K562 (cell line): ENCODE measurements at regions not wholly inside any gene's neighbourhood (a gene's known extent, or its start where the extent isn't known, plus 50 kb on each side); places are given as distances from the start of the nearest gene placed in this dataset.
A peak's percentile ranks its signal among the peaks of the same experiment; 100 is the strongest.

Experiments used
- CBFA2T2 ChIP-seq: fragments of 450-650 bp; conservative IDR thresholded peaks from 2 replicates; pipeline ENCODE4 v1.6.1; 2017; ENCODE audit warnings: mild to moderate bottlenecking
- CEBPG ChIP-seq, 3 experiments: fragments of 200-800 bp in 1 of 3; sonication (Bioruptor generic) in 1 of 3; sonication (generic) in 1 of 3; formaldehyde crosslinking in 1 of 3; IDR thresholded peaks in 2 of 3; conservative IDR thresholded peaks in 1 of 3; 2 replicates each; pipeline versions ENCODE4 v1.6.1 to v1.8.0; 2016 to 2022; ENCODE audit warnings: missing compliant biosample characterization in 2 of 3, missing genetic modification characterization in 2 of 3, mild to moderate bottlenecking in 1 of 3, missing genetic modification reagents in 1 of 3
- EHMT2 ChIP-seq: fragments of 450-650 bp; IDR thresholded peaks from 2 replicates; pipeline ENCODE4 v1.6.1; 2018; ENCODE audit warnings: antibody characterized with exemption
- FOSL1 ChIP-seq: fragments of 200-800 bp; sonication (Bioruptor generic); conservative IDR thresholded peaks from 2 replicates; pipeline ENCODE4 v1.6.1; 2016; ENCODE audit warnings: missing genetic modification characterization, missing compliant biosample characterization
- FOXA3 ChIP-seq, 2 experiments: fragments of 450-650 bp in 1 of 2; sonication (generic) in 1 of 2; formaldehyde crosslinking; IDR thresholded peaks in 1 of 2; conservative IDR thresholded peaks in 1 of 2; 2 replicates each; pipeline versions ENCODE4 v1.4.0 to v1.8.0; 2020 to 2022; ENCODE audit warnings: mild to moderate bottlenecking in 2 of 2, missing genetic modification reagents in 1 of 2
- HMG20B ChIP-seq: fragments of 250-450 bp; sonication (Bioruptor Pico); IDR thresholded peaks from 2 replicates; pipeline ENCODE4 v1.5.0; 2021; ENCODE audit warnings: mild to moderate bottlenecking
- JUND ChIP-seq, 2 experiments: IDR thresholded peaks; 2 replicates in 1 of 2; 3 replicates in 1 of 2; pipeline ENCODE4 v1.6.1; 2011; ENCODE audit warnings: borderline replicate concordance in 2 of 2, low read depth in 2 of 2, low read length in 2 of 2, improper control_type of control experiment in 1 of 2, missing biosample characterization in 1 of 2, missing genetic modification characterization in 1 of 2, missing genetic modification reagents in 1 of 2
- KDM1A ChIP-seq, 2 experiments: fragments of 450-650 bp; IDR thresholded peaks; 2 replicates each; pipeline ENCODE4 v1.6.1; 2016; ENCODE audit warnings: mild to moderate bottlenecking in 2 of 2
- MAFK ChIP-seq: IDR thresholded peaks from 2 replicates; pipeline ENCODE4 v1.6.1; 2011; ENCODE audit warnings: low read length, improper control_type of control experiment
- MTA1 ChIP-seq: fragments of 450-650 bp; IDR thresholded peaks from 2 replicates; pipeline ENCODE4 v1.6.1; 2017; ENCODE audit warnings: borderline replicate concordance
- NR2F6 ChIP-seq: fragments of 450-650 bp; formaldehyde crosslinking; IDR thresholded peaks from 2 replicates; pipeline ENCODE4 v1.4.0; 2020; ENCODE audit warnings: mild to moderate bottlenecking
- SAP30 ChIP-seq: fragments of 200-600 bp; sonication (generic); IDR thresholded peaks from 2 replicates; pipeline ENCODE4 v1.6.1; 2012; ENCODE audit warnings: borderline replicate concordance, low read depth, mild to moderate bottlenecking, moderate library complexity, low read length, control low read depth, inconsistent platforms; ENCODE audit not compliant: insufficient read depth, poor library complexity, severe bottlenecking
- SIN3B ChIP-seq: fragments of 450-650 bp; IDR thresholded peaks from 2 replicates; pipeline ENCODE4 v1.6.1; 2017; ENCODE audit warnings: low read depth, mild to moderate bottlenecking, moderate library complexity
- SMARCC2 ChIP-seq: fragments of 450-650 bp; IDR thresholded peaks from 2 replicates; pipeline ENCODE4 v1.6.1; 2017; ENCODE audit warnings: antibody characterized with exemption, moderate library complexity, mild to moderate bottlenecking, low read depth
- SPI1 ChIP-seq: IDR thresholded peaks from 2 replicates; pipeline ENCODE4 v1.6.1; 2011; ENCODE audit warnings: low read depth, low read length, control low read depth, borderline replicate concordance
- WHSC1 ChIP-seq: IDR thresholded peaks from one replicate; pipeline ENCODE4 v1.6.1; 2012; ENCODE audit warnings: low read length, control low read depth, inconsistent platforms
- ZBTB17 ChIP-seq: fragments of 450-650 bp; formaldehyde crosslinking; IDR thresholded peaks from 2 replicates; pipeline ENCODE4 v1.4.0; 2020; ENCODE audit warnings: mild to moderate bottlenecking
- ZBTB7A ChIP-seq: IDR thresholded peaks from 2 replicates; pipeline ENCODE4 v1.6.1; 2011; ENCODE audit warnings: low read depth, mild to moderate bottlenecking, low read length, moderate library complexity, borderline replicate concordance; ENCODE audit not compliant: control insufficient read depth
- ZNF197 ChIP-seq: fragments of 200-800 bp; sonication (Bioruptor generic); IDR thresholded peaks from 2 replicates; pipeline ENCODE4 v1.6.1; 2016; ENCODE audit warnings: low read depth, missing genetic modification characterization, missing compliant biosample characterization
- TF ChIP-seq, protein P1 (sequence below): sonication (generic); formaldehyde crosslinking; IDR thresholded peaks from 2 replicates; pipeline ENCODE4 v1.8.1; 2022; ENCODE audit warnings: missing genetic modification reagents
- TF ChIP-seq, protein P2 (sequence below): sonication (generic); formaldehyde crosslinking; IDR thresholded peaks from 2 replicates; pipeline ENCODE4 v1.8.0; 2022; ENCODE audit warnings: mild to moderate bottlenecking, missing genetic modification reagents
- TF ChIP-seq, protein P3 (sequence below), 2 experiments: fragments of 450-650 bp; IDR thresholded peaks; 2 replicates each; pipeline ENCODE4 v1.6.1; 2018; ENCODE audit warnings: mild to moderate bottlenecking in 2 of 2, low read depth in 1 of 2; ENCODE audit not compliant: partially characterized antibody in 2 of 2

DNA sequence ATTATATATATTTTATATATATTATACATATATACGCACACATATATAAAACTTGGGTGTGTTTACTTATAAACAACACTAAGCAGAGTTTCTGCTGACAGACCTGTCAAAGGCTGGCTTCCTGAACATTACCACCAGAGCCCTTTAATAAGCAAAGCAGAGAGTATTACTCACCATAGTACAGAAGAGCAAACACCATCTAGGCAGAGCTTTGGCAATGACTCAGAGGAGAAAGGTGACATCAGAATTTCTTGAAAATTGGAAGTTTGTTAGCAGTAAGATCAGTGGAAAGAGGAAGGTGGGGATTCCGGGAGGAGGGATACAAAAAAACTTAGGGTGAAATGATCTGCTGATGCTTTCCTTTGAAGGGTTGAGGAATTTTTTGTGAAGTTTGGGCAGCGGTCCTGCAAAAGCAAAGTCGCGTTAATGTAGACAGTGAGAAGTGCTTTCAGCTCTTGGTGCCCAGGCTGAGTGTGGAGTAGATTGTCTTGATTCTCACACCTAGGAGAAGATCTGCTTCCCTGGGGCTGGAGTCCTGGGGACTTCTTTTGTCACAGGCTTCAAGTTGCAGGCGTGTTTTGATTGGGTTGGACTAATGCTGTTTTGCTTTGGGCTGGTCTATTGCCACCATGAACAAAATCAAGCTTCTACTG, 109.6 kb upstream of the BACH2 start (continued):
- TF ChIP-seq, protein P1, sequence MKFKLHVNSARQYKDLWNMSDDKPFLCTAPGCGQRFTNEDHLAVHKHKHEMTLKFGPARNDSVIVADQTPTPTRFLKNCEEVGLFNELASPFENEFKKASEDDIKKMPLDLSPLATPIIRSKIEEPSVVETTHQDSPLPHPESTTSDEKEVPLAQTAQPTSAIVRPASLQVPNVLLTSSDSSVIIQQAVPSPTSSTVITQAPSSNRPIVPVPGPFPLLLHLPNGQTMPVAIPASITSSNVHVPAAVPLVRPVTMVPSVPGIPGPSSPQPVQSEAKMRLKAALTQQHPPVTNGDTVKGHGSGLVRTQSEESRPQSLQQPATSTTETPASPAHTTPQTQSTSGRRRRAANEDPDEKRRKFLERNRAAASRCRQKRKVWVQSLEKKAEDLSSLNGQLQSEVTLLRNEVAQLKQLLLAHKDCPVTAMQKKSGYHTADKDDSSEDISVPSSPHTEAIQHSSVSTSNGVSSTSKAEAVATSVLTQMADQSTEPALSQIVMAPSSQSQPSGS (CRISPR knock-in tag) = no peak
- TF ChIP-seq, protein P2, sequence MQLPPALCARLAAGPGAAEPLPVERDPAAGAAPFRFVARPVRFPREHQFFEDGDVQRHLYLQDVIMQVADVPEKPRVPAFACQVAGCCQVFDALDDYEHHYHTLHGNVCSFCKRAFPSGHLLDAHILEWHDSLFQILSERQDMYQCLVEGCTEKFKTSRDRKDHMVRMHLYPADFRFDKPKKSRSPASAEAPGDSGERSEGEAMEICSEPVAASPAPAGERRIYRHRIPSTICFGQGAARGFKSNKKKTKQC (CRISPR knock-in tag) = no peak
- TF ChIP-seq ZBTB17 (CRISPR knock-in tag) = no peak
- 0 out of 2 replicates have a peak, but pooled peaks have one; percentile 10 for TF ChIP-seq MAFK
- no peak for TF ChIP-seq CEBPG (CRISPR knock-in tag; IDR thresholded peaks at IDR 0.05)
- no peak for TF ChIP-seq CEBPG (tag; conservative IDR thresholded peaks at IDR 0.05 in 1 of 2, IDR thresholded peaks at IDR 0.05 in 1 of 2)
- TF ChIP-seq ZBTB7A = no peak
- peak; percentile 66 to 70; a peak in 3 of 4 replicates for TF ChIP-seq KDM1A (IDR thresholded peaks at IDR 0.05)
- TF ChIP-seq SAP30 = no peak
- TF ChIP-seq NR2F6 = no peak
- 0 out of 2 replicates have a peak, but pooled peaks have one; percentile 31 for TF ChIP-seq MTA1
- TF ChIP-seq CBFA2T2 = no peak
- TF ChIP-seq SMARCC2 = peak; percentile 35; the same call in 1 of the 2 replicates
- TF ChIP-seq WHSC1 = no peak
- TF ChIP-seq SIN3B = no peak
- TF ChIP-seq FOXA3 (CRISPR knock-in tag; conservative IDR thresholded peaks at IDR 0.05 in 1 of 2, IDR thresholded peaks at IDR 0.05 in 1 of 2) = peak in 1 of 2 experiments; percentile 50; a peak in 1 of 4 replicates
- TF ChIP-seq, protein P3, sequence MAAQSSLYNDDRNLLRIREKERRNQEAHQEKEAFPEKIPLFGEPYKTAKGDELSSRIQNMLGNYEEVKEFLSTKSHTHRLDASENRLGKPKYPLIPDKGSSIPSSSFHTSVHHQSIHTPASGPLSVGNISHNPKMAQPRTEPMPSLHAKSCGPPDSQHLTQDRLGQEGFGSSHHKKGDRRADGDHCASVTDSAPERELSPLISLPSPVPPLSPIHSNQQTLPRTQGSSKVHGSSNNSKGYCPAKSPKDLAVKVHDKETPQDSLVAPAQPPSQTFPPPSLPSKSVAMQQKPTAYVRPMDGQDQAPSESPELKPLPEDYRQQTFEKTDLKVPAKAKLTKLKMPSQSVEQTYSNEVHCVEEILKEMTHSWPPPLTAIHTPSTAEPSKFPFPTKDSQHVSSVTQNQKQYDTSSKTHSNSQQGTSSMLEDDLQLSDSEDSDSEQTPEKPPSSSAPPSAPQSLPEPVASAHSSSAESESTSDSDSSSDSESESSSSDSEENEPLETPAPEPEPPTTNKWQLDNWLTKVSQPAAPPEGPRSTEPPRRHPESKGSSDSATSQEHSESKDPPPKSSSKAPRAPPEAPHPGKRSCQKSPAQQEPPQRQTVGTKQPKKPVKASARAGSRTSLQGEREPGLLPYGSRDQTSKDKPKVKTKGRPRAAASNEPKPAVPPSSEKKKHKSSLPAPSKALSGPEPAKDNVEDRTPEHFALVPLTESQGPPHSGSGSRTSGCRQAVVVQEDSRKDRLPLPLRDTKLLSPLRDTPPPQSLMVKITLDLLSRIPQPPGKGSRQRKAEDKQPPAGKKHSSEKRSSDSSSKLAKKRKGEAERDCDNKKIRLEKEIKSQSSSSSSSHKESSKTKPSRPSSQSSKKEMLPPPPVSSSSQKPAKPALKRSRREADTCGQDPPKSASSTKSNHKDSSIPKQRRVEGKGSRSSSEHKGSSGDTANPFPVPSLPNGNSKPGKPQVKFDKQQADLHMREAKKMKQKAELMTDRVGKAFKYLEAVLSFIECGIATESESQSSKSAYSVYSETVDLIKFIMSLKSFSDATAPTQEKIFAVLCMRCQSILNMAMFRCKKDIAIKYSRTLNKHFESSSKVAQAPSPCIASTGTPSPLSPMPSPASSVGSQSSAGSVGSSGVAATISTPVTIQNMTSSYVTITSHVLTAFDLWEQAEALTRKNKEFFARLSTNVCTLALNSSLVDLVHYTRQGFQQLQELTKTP (IDR thresholded peaks at IDR 0.05; ENCODE audit: low read depth in 1 of 2, partially characterized antibody in 2 of 2) = peak in 1 of 2 experiments; percentile 32
- TF ChIP-seq JUND (IDR thresholded peaks at IDR 0.05; ENCODE audit: borderline replicate concordance, low read depth, low read length) = peak; percentile 87
- peak; percentile 78; the same call in 2 of the 3 replicates for TF ChIP-seq JUND (tag; IDR thresholded peaks at IDR 0.05; ENCODE audit: borderline replicate concordance, low read depth, low read length)
- TF ChIP-seq EHMT2 = peak; percentile 47
- no peak for TF ChIP-seq SPI1
- TF ChIP-seq FOSL1 (tag) = peak; percentile 86
- TF ChIP-seq ZNF197 (CRISPR knock-in tag) = no peak
- TF ChIP-seq HMG20B (CRISPR knock-in tag) = no peak
